Stimulated activated CD4-positive, alpha-beta T cell treated with anti-CD3 and anti-CD28 coated beads, Interleukin-15, amount 100 ng/mL, for 24 hours (primary cell): ENCODE measurements at regions not wholly inside any gene's neighbourhood (a gene's known extent, or its start where the extent isn't known, plus 50 kb on each side); places are given as distances from the start of the nearest gene placed in this dataset.
"Not testable (repeated sequence)": the region's sequence is repeated elsewhere in the genome, so short reads cannot be mapped to it uniquely, and the experiment has no call there.

ENCODE experiments used
- DNase-seq: peaks from one replicate; pipeline ENCODE4 v3.0.0-alpha.2; 2020

GRCh38 chr10:30696416-30697185 lies 67.0 kb upstream of the LYZL2 start:
- not testable (repeated sequence) for DNase-seq

DNA sequence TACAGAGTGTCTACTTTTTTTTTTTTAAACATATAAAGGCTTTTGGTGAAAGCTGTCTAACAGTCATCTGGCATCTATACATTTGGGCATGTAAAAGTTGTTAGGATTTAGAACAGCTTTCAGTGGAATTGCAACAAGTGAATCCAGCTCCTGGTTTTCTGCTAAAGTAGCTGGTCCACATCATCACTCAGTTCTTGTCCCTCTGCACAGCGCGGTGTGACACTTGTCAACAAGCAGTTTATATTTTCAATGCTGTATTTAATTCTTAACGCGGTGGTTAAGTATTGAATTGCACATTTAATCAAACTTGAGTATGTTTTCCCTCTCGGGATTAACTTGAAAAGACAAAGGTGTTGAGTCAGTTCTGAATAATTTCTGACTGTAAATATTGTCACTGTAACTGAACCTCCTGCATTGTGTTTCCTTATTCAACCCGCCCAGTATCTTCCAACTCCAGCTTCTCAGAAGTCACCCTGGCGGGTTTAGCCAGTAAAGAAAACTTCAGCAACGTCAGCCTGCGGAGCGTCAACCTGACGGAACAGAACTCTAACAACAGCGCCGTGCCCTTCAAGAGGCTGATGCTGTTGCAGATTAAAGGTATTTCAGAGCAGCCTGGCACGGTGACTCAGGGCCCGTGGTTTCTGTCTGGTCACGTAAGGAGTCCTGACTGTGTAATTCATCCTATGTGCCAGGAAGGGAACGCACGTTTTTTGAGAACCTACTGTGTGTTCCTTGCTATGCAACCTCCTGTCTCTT lies 66.1 kb upstream of the LYZL2 start:
- peak; percentile 87 for DNase-seq

DNA sequence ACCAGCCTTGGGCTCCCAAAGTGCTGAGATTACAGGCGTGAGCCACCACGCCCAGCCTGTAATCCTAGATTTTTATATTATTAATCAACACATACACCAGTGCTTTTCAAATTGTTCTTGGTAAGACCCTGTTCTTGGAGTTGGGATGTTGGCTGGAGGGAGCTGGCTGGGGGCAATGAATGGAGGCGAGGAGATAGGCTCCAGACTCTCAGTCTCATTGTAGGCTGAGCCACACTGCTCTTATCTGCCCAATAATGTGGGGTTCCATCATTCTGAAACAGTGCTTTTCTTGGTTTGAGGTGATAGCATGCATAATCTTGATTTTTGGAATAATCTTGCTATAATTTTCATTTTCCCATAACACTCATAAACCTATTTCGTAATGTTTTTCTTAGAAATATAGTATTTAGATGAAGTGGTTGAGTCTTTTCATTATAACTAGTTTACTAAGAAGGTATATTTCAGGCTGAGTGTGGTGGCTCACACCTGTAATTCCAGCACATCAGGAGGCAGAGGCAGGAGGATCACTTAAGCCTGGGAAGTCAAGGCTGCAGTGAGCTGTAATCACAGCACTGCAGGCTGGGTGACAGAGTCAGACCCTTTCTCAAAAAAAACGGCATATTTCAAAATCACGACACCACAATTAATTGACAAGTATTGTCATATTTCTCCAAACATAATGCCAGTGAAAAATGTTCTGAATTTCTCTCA lies 65.1 kb upstream of the LYZL2 start:
- peak; percentile 35 for DNase-seq

- no peak for DNase-seq
These were observed 62.1 kb upstream of the LYZL2 start for GRCh38 chr10:30691639-30692015.

- not testable (repeated sequence) for DNase-seq
These were observed 61.5 kb upstream of the LYZL2 start for GRCh38 chr10:30690948-30691638.

DNA sequence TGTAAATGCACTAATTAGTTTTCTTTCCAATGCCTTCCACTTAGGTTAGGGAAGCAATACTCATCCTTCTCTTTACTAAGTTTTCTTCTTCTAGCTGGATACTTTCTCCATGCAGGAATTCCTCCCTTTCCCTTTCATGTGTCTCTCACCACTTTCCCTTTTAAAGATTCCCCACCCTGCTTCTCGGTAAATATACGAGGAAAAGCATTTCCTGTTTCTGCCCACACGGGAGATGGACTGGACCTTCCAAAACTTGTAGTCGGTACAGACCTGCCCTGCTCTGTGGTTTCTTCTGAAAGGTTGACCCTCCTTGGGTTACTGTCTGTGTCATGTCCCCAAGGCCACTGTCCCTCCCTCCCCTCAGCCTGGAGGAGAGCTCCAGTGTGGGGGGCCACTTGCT lies 58.9 kb upstream of the LYZL2 start:
- no peak for DNase-seq

- DNase-seq = peak; percentile 88
These were observed 58.2 kb upstream of the LYZL2 start for GRCh38 chr10:30687698-30688213.

GRCh38 chr10:30686708-30687107 lies 57.2 kb upstream of the LYZL2 start:
- no peak for DNase-seq

- no peak for DNase-seq
These were observed 53.9 kb upstream of the LYZL2 start for GRCh38 chr10:30683496-30683895.

GRCh38 chr10:30682377-30683199 lies 53.0 kb upstream of the LYZL2 start:
- DNase-seq = peak; percentile 86

DNA sequence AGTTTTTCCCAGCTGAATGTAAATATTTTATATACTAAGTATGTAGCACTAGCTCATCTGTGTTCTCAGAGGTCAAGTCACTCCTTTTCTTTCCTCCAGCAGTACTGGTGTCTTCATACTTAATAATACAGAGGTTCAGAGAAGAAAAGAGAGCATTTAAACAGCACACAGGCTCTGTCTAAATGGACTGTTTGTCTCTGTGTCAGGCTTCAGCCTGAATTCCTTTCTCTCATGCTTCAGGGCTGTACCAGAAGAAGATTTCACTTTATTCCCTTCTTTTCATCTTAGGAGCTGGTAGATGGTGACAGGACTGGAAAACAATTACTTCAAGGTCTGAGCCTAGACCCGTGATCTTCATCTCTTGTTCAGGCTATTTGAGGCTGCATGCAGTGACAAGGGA lies 51.4 kb upstream of the LYZL2 start:
- DNase-seq = no peak
